ENCODE measurements at regions not wholly inside any gene's neighbourhood (a gene's known extent, or its start where the extent isn't known, plus 50 kb on each side); places are given as distances from the start of the nearest gene placed in this dataset.
"Not testable (repeated sequence)": the region's sequence is repeated elsewhere in the genome, so short reads cannot be mapped to it uniquely, and the experiment has no call there.

DNA sequence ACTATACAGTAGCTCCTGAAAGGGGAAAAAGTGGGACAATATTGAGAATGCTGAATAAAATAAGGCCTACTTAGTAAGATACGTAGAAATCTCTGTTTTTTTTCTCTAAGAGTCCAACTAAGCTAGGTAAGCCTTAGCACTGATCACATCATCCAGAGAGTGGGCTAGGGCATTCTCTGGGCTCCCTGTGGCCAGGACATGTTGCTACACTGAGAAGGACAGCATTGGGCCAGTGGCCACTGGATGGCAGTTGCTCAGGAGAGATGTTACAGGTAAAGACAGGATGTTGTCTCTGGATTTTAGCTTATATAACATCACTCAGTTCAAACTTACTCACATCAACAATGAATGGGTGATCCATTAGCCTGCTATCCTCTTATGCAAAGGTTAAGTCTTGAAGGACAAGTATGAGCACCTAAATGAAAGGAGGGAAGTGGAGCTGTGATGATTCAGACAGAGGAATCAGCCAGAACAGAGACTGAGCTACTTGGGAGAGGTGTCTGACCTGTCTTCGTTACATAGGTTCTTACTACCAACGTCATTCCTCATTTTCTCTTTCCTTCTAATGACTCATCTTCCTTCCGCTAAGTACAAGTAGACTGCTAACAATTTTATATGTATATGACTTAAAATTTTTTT lies 226.6 kb upstream of the ADCY2 start (continued):
- TF ChIP-seq HOXA7 (CRISPR knock-in tag; IDR thresholded peaks at IDR 0.05) (no peak), ZSCAN20 (CRISPR knock-in tag; IDR thresholded peaks at IDR 0.05) (no peak), HDAC2 (IDR thresholded peaks at IDR 0.05) (no peak)

- not testable (repeated sequence) for FAIRE-seq, H3K4me3 ChIP-seq
These were observed 225.2 kb upstream of the ADCY2 start for GRCh38 chr5:7170785-7171184.

DNA sequence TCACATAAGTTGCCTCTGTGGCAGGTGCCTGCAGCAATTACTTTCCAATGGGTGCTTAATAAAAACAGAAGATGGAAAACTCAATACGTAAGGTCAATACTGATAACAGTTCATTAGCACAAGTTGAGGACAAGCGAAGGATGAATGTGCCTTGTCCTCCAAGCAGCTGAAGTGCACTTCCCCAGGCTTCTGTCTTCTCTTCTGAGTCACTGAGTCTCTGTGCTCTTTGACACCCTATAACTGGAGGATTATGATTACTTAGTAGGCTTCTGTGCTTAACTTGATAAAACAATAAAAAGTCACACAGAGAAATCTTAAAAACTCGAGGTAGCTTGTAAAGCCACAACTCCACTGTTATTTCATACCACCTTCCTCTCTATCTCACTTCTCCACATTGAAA lies 216.6 kb upstream of the ADCY2 start:
- POLR2A ChIA-PET = no interaction called here
- DNase-seq (ENCODE audit: low read depth in 1 of 2, low spot score in 1 of 2) = no peak
- H3K9me3 ChIP-seq = no peaks in the 10 kb centered on the region
- TF ChIP-seq CHD2 (IDR thresholded peaks at IDR 0.05; ENCODE audit: low read length, partially characterized antibody) = no peak
- TF ChIP-seq, protein P1, sequence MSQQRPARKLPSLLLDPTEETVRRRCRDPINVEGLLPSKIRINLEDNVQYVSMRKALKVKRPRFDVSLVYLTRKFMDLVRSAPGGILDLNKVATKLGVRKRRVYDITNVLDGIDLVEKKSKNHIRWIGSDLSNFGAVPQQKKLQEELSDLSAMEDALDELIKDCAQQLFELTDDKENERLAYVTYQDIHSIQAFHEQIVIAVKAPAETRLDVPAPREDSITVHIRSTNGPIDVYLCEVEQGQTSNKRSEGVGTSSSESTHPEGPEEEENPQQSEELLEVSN (IDR thresholded peaks at IDR 0.05; ENCODE audit: borderline replicate concordance, low read depth) = no peak
- TF ChIP-seq NPAS2 (CRISPR knock-in tag; IDR thresholded peaks at IDR 0.05; ENCODE audit: borderline replicate concordance) = no peak
- no peak for TF ChIP-seq JUNB (IDR thresholded peaks at IDR 0.05)
- no peak for TF ChIP-seq CHD4 (IDR thresholded peaks at IDR 0.05; ENCODE audit: borderline replicate concordance)
- TF ChIP-seq, protein P2, sequence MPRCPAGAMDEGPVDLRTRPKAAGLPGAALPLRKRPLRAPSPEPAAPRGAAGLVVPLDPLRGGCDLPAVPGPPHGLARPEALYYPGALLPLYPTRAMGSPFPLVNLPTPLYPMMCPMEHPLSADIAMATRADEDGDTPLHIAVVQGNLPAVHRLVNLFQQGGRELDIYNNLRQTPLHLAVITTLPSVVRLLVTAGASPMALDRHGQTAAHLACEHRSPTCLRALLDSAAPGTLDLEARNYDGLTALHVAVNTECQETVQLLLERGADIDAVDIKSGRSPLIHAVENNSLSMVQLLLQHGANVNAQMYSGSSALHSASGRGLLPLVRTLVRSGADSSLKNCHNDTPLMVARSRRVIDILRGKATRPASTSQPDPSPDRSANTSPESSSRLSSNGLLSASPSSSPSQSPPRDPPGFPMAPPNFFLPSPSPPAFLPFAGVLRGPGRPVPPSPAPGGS (IDR thresholded peaks at IDR 0.05) = no peak
- ATAC-seq = no peak
- 11% methylated on average over 3 of the region's 3 CpGs for WGBS (ENCODE audit: missing lambda C conversion rate)
- H3K4me2 ChIP-seq = no peak overlapping the region
- no peak overlapping the region for H3K4me3 ChIP-seq
- no peak for FAIRE-seq
- no peaks in the 10 kb centered on the region for H3K4me1 ChIP-seq
- CTCF ChIA-PET = no interaction called here
- no peak overlapping the region for H3K27ac ChIP-seq

More at GRCh38 chr5:7170785-7171184, 225.2 kb upstream of the ADCY2 start:
- whole genome bisulfite sequencing (ENCODE audit: missing lambda C conversion rate) = 40% methylated on average over 11 of the region's 16 CpGs
- H3K4me1 ChIP-seq; H3K27ac ChIP-seq; POLR2A ChIA-PET; ATAC-seq; CTCF ChIA-PET; H3K4me2 ChIP-seq; DNase-seq (ENCODE audit: low read depth in 1 of 2, low spot score in 1 of 2); H3K9me3 ChIP-seq: not testable (repeated sequence)

DNA sequence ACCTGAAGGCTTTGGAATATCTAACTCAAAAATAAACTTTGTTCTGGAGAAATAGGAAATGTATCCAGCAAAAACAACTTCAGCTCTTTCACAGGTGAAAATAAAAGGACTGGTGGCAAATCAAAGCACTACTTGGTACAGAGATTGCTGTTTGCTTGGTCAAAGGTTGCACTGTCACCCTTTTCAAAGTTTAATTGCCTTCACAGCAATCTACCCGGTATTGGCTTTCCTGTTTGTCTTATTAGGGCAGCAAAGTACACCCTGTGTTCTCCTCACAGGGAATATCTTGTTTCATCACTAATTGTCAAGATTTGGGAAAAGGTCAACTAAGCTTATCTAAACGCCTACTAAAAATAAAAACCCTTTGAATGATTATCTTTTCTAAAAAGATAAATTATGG lies 214.1 kb upstream of the ADCY2 start:
- FAIRE-seq (no peak), ATAC-seq (no peak), DNase-seq (ENCODE audit: low read depth in 1 of 2, low spot score in 1 of 2) (no peak)
- ChIA-PET CTCF (no interaction called here), POLR2A (no interaction called here)
- Histone ChIP-seq H3K4me2 (no peak overlapping the region), H3K9me3 (no peaks in the 10 kb centered on the region), H3K4me1 (no peaks in the 10 kb centered on the region), H3K27ac (no peak overlapping the region), H3K4me3 (no peak overlapping the region)
- WGBS (ENCODE audit: missing lambda C conversion rate) = 2% methylated on average over 2 of the region's 2 CpGs
- TF ChIP-seq HMGXB4 (CRISPR knock-in tag; IDR thresholded peaks at IDR 0.05; ENCODE audit: borderline replicate concordance) (no peak), CEBPB (IDR thresholded peaks at IDR 0.05) (no peak), ZSCAN20 (CRISPR knock-in tag; IDR thresholded peaks at IDR 0.05) (no peak)

DNA sequence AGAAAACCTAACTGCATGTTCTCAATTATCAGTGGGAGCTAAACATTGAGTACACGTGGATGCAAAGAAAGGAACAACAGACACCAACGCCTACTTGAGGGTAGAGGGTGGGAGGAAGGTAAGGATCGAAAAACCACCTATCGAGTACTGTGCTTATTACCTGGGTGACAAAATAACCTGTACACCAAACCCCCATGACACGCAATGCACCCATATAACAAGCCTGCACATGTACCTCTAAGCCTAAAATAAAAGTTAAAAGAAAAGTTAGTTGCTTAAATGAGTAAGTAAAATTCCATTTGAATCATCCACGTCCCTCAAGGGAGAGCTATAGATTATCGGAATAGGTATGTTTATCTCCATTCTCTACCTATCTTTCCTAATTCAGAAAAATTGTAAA lies 210.2 kb upstream of the ADCY2 start:
- TF ChIP-seq HOXA7 (CRISPR knock-in tag; IDR thresholded peaks at IDR 0.05) (no peak), FOSL2 (IDR thresholded peaks at IDR 0.05) (no peak), FOSL2 (CRISPR knock-in tag; IDR thresholded peaks at IDR 0.05) (no peak), NR3C1 (IDR thresholded peaks at IDR 0.05) (no peak), RARB (CRISPR knock-in tag; IDR thresholded peaks at IDR 0.05) (no peak), MAZ (IDR thresholded peaks at IDR 0.05; ENCODE audit: borderline replicate concordance, low read depth, low read length) (no peak), CHD4 (IDR thresholded peaks at IDR 0.05; ENCODE audit: borderline replicate concordance) (no peak)
- ChIA-PET POLR2A (no interaction called here), CTCF (no interaction called here)
- WGBS (ENCODE audit: missing lambda C conversion rate) = 2% methylated on average over 7 of the region's 7 CpGs
- Histone ChIP-seq H3K4me1 (no peaks in the 10 kb centered on the region), H3K4me2 (no peak overlapping the region), H3K27ac (no peak overlapping the region), H3K4me3 (no peak overlapping the region), H3K9me3 (no peaks in the 10 kb centered on the region)
- DNase-seq (ENCODE audit: low read depth in 1 of 2, low spot score in 1 of 2) (no peak), ATAC-seq (no peak), FAIRE-seq (no peak)

Measured in A549 (cell line).